ENCODE measurements at regions not wholly inside any gene's neighbourhood (a gene's known extent, or its start where the extent isn't known, plus 50 kb on each side); places are given as distances from the start of the nearest gene placed in this dataset.

GRCh38 chr10:31166606-31167005, 134.9 kb upstream of the ZNF438 start:
- no peak for TF ChIP-seq EZH2 (IDR thresholded peaks at IDR 0.05; ENCODE audit: borderline replicate concordance)
- TF ChIP-seq CTCF (IDR thresholded peaks at IDR 0.05; ENCODE audit: poor library complexity) = no peak
